ENCODE measurements at regions not wholly inside any gene's neighbourhood (a gene's known extent, or its start where the extent isn't known, plus 50 kb on each side); places are given as distances from the start of the nearest gene placed in this dataset.
"Not testable (repeated sequence)": the region's sequence is repeated elsewhere in the genome, so short reads cannot be mapped to it uniquely, and the experiment has no call there.

GRCh38 chr1:83509301-83509781 lies 489.6 kb downstream of the TTLL7 start:
- DNase-seq (ENCODE audit: low read depth): no peak

GRCh38 chr1:83508485-83509151 lies 490.3 kb downstream of the TTLL7 start:
- peak; percentile 65 for DNase-seq (ENCODE audit: low read depth)

GRCh38 chr1:83505148-83505547 lies 493.8 kb downstream of the TTLL7 start:
- DNase-seq (ENCODE audit: low read depth): no peak

- DNase-seq (ENCODE audit: low read depth): no peak
Observed at GRCh38 chr1:83503153-83503552, 495.8 kb downstream of the TTLL7 start.

- DNase-seq (ENCODE audit: low read depth): no peak
Observed at GRCh38 chr1:83500987-83501591, 497.8 kb downstream of the TTLL7 start.

- no peak for DNase-seq (ENCODE audit: low read depth)
Observed at GRCh38 chr1:83500531-83500930, 498.4 kb downstream of the TTLL7 start.

- DNase-seq (ENCODE audit: low read depth): no peak
Observed at GRCh38 chr1:83499998-83500397, 498.9 kb downstream of the TTLL7 start.

GRCh38 chr1:83497563-83497962 lies 501.4 kb downstream of the TTLL7 start:
- no peak for DNase-seq (ENCODE audit: low read depth)

GRCh38 chr1:83495560-83495959 lies 503.4 kb downstream of the TTLL7 start:
- DNase-seq (ENCODE audit: low read depth): no peak

GRCh38 chr1:83493633-83494032 lies 505.3 kb downstream of the TTLL7 start:
- DNase-seq (ENCODE audit: low read depth): no peak

GRCh38 chr1:83491930-83492329 lies 507.0 kb downstream of the TTLL7 start:
- no peak for DNase-seq (ENCODE audit: low read depth)

- DNase-seq (ENCODE audit: low read depth): no peak
Observed at GRCh38 chr1:83490988-83491387, 507.9 kb downstream of the TTLL7 start.

GRCh38 chr1:83488105-83488504 lies 510.8 kb downstream of the TTLL7 start:
- not testable (repeated sequence) for DNase-seq (ENCODE audit: low read depth)

GRCh38 chr1:83487460-83487859 lies 511.5 kb downstream of the TTLL7 start:
- DNase-seq (ENCODE audit: low read depth): not testable (repeated sequence)

GRCh38 chr1:83485314-83486019 lies 513.5 kb downstream of the TTLL7 start:
- DNase-seq (ENCODE audit: low read depth): not testable (repeated sequence)

- not testable (repeated sequence) for DNase-seq (ENCODE audit: low read depth)
Observed at GRCh38 chr1:83481284-83481683, 517.6 kb downstream of the TTLL7 start.

- DNase-seq (ENCODE audit: low read depth): not testable (repeated sequence)
Observed at GRCh38 chr1:83479591-83480239, 519.2 kb downstream of the TTLL7 start.

GRCh38 chr1:83478127-83478526 lies 520.8 kb downstream of the TTLL7 start:
- not testable (repeated sequence) for DNase-seq (ENCODE audit: low read depth)

GRCh38 chr1:83476518-83476917 lies 522.4 kb downstream of the TTLL7 start:
- not testable (repeated sequence) for DNase-seq (ENCODE audit: low read depth)

GRCh38 chr1:83474946-83475345 lies 524.0 kb downstream of the TTLL7 start:
- not testable (repeated sequence) for DNase-seq (ENCODE audit: low read depth)

GRCh38 chr1:83473986-83474385 lies 524.9 kb downstream of the TTLL7 start:
- not testable (repeated sequence) for DNase-seq (ENCODE audit: low read depth)

- not testable (repeated sequence) for DNase-seq (ENCODE audit: low read depth)
Observed at GRCh38 chr1:83472066-83472465, 526.9 kb downstream of the TTLL7 start.

Data from GM04504 (cell line).